SK-N-SH (cell line): ENCODE measurements at regions not wholly inside any gene's neighbourhood (a gene's known extent, or its start where the extent isn't known, plus 50 kb on each side); places are given as distances from the start of the nearest gene placed in this dataset.

ENCODE experiments used
- EP300 ChIP-seq, 2 experiments: IDR thresholded peaks; 2 replicates each; pipeline versions ENCODE4 v1.4.0 to v1.6.1; 2012; ENCODE audit warnings: borderline replicate concordance in 1 of 2, low read depth in 1 of 2, low read length in 1 of 2
- FOSL2 ChIP-seq: IDR thresholded peaks from 2 replicates; pipeline ENCODE4 v1.4.0; 2012; ENCODE audit warnings: low read depth, mild to moderate bottlenecking, moderate library complexity, borderline replicate concordance
- TF ChIP-seq, protein P1 (sequence below): IDR thresholded peaks from 2 replicates; pipeline ENCODE4; 2012

DNA sequence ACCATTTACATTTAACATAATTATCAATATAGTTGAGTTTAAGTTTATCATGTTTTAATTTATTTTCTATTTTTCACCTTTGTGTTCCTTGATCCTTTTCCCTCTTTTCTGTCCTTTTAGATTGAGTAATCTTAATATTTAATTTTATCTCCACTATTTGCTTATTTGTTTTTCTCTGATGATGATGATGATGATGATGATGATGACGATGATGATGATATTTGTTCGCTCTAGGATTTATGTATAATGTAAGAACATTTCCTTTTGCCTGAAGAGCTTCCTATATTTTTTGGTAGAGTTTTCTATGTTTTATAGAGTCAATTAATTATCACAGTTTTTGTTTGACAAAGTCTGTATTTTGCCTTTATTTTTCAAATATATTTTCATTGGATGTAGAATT is 104.2 kb downstream of the GLRX3 start:
- TF ChIP-seq, protein P1, sequence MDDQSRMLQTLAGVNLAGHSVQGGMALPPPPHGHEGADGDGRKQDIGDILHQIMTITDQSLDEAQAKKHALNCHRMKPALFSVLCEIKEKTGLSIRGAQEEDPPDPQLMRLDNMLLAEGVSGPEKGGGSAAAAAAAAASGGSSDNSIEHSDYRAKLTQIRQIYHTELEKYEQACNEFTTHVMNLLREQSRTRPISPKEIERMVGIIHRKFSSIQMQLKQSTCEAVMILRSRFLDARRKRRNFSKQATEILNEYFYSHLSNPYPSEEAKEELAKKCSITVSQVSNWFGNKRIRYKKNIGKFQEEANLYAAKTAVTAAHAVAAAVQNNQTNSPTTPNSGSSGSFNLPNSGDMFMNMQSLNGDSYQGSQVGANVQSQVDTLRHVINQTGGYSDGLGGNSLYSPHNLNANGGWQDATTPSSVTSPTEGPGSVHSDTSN: no peak
- no peak for TF ChIP-seq FOSL2
- TF ChIP-seq EP300 (IDR thresholded peaks at IDR 0.05; ENCODE audit: borderline replicate concordance in 1 of 2, low read depth in 1 of 2, low read length in 1 of 2): no peak
